C4-2B (cell line): ENCODE measurements at regions not wholly inside any gene's neighbourhood (a gene's known extent, or its start where the extent isn't known, plus 50 kb on each side); places are given as distances from the start of the nearest gene placed in this dataset.

Source experiments
- H3K27ac ChIP-seq: fragments of 450-650 bp; 2 replicates; pipeline ENCODE4 v1.5.1; 2017
- ZFX ChIP-seq: fragments of 450-650 bp; IDR thresholded peaks from 2 replicates; pipeline ENCODE4 v1.6.1; 2017
- TF ChIP-seq, protein P1 (sequence below): fragments of 450-650 bp; conservative IDR thresholded peaks from 2 replicates; pipeline ENCODE4 v1.5.1; 2017; ENCODE audit warnings: mild to moderate bottlenecking

DNA sequence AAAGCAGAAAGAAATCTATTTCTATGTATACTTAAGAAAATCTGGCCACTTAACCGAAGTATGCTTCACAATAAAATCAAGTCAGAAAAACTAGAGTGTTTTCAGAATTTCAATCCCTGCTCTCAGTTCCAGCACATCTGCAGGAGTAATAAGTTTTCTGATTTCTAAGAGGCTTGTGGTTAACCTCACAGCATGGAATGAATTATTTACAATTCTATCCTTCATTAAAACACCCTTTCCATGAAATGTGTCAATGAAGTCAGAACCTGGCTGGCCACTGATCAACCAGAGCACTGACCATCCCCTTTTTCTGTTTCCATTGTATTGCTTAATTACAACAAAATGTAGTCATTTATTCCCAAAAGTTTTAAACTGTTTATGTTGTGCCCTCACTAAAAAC, 781.4 kb upstream of the INTU start:
- TF ChIP-seq ZFX: no peak
- TF ChIP-seq, protein P1, sequence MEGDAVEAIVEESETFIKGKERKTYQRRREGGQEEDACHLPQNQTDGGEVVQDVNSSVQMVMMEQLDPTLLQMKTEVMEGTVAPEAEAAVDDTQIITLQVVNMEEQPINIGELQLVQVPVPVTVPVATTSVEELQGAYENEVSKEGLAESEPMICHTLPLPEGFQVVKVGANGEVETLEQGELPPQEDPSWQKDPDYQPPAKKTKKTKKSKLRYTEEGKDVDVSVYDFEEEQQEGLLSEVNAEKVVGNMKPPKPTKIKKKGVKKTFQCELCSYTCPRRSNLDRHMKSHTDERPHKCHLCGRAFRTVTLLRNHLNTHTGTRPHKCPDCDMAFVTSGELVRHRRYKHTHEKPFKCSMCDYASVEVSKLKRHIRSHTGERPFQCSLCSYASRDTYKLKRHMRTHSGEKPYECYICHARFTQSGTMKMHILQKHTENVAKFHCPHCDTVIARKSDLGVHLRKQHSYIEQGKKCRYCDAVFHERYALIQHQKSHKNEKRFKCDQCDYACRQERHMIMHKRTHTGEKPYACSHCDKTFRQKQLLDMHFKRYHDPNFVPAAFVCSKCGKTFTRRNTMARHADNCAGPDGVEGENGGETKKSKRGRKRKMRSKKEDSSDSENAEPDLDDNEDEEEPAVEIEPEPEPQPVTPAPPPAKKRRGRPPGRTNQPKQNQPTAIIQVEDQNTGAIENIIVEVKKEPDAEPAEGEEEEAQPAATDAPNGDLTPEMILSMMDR: no peak

GRCh38 chr4:126853715-126854114, 779.0 kb upstream of the INTU start:
- H3K27ac ChIP-seq: no peak overlapping the region
- TF ChIP-seq, protein P1: no peak
- TF ChIP-seq ZFX: no peak

More for the DNA sequence above, 781.4 kb upstream of the INTU start:
- no peak overlapping the region for H3K27ac ChIP-seq

DNA sequence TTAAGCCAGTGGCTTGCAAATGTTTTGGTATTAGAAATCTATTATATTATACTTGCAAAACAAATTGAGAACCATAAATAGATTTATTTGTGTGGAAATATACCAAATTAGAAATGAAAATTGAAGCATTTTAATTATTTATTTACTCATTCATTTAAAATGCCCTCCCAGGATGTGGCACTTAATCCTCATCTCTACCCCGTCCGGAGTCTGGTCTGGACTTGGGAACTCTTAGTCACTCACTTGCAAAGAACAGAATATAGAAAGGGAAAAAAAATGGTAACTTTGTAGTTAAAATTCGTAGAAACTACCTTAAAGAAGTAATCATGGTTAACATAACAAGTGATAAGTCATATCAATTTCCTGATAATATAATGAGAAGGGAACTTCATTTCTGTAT, 775.9 kb upstream of the INTU start:
- TF ChIP-seq ZFX: no peak
- TF ChIP-seq, protein P1: no peak

GRCh38 chr4:126859314-126859713, 773.4 kb upstream of the INTU start:
- H3K27ac ChIP-seq: no peak overlapping the region
- TF ChIP-seq ZFX: no peak
- TF ChIP-seq, protein P1: no peak

More for the DNA sequence above, 775.9 kb upstream of the INTU start:
- no peak overlapping the region for H3K27ac ChIP-seq

DNA sequence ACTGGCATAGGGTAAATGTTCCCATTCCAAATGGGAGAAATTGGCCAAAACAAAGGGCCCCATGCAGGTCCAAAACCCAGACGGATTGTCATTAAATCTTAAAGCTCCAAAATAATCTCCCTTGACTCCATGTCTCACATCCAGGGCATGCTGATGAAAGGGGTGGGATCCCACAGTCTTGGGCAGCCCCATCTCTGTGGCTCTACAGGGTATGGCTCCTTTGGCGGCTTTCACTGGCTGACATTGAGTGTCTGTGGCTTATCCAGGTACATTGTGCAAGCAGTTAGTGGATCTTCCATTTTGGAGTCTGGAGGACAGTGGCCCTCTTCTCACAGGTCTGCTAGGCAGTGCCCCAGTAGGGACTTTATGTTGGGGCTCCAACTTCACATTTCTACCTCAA, 772.9 kb upstream of the INTU start:
- no peak overlapping the region for H3K27ac ChIP-seq
- TF ChIP-seq, protein P1: no peak
- no peak for TF ChIP-seq ZFX

DNA sequence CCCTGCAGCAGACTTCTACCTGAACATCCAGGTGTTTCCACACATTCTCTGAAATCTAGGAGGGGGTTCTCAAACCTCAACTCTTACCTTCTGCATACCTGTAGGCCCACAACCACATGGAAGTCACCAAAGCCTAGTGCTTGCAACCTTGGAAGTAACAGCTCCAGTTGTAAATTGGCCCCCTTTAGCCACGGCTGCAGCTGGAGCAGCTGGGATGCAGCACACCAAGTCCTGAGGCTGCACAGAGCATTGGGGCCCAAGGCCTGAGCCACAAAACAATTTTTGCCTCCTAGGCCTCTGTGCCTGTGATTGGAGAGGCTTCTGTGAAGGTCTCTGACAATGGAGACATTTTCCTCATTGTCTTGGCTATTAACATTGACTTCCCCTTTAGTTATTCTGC, 772.4 kb upstream of the INTU start:
- H3K27ac ChIP-seq: no peak overlapping the region
- no peak for TF ChIP-seq ZFX
- TF ChIP-seq, protein P1: no peak

DNA sequence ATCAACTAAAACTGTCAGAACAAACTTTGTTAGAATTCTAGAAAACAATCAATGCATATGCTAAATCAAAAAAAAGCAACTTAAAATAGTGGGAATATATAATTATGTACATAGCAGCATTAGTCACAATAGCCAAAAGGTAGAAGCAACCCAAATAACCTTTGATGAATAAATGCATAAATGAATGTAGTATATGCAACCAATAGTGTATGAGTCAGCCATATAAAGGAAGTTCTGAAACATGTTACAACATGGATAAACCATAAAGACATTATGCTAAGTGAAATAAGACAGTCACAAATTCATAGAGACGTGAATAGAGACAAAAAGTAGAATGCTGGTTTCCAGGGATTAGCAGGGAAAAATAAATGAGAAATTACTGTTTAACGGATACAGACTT, 762.8 kb upstream of the INTU start:
- no peak overlapping the region for H3K27ac ChIP-seq
- no peak for TF ChIP-seq ZFX
- TF ChIP-seq, protein P1: no peak
